Bronchial epithelial cell (primary cell): ENCODE measurements at regions not wholly inside any gene's neighbourhood (a gene's known extent, or its start where the extent isn't known, plus 50 kb on each side); places are given as distances from the start of the nearest gene placed in this dataset.

Source experiments
- DNase-seq: peaks from one replicate; pipeline ENCODE4 v3.0.0-alpha.2; 2010; ENCODE audit warnings: low read depth
- FAIRE-seq: peaks from 2 replicates; lab custom pipeline; 2011; peaks lifted over from hg19 to GRCh38; lab: Jason Lieb, UNC
- H3K27me3 ChIP-seq: 2 replicates; pipeline ENCODE4 v1.5.1; 2011; ENCODE audit warnings: low read length; ENCODE audit not compliant: control insufficient read depth, insufficient read depth
- H3K36me3 ChIP-seq: 2 replicates; pipeline ENCODE4 v1.5.1; 2011; ENCODE audit warnings: low read length; ENCODE audit not compliant: control insufficient read depth, insufficient read depth
- H3K4me3 ChIP-seq: 2 replicates; pipeline ENCODE4 v1.5.1; 2011; ENCODE audit warnings: mild to moderate bottlenecking, low read depth, low read length, control low read depth
- TF ChIP-seq, protein P1 (sequence below): IDR thresholded peaks from 2 replicates; pipeline ENCODE4 v1.5.1; 2011; ENCODE audit warnings: mild to moderate bottlenecking, moderate library complexity, low read length, control low read depth, inconsistent platforms; ENCODE audit not compliant: insufficient read depth, severe bottlenecking

DNA sequence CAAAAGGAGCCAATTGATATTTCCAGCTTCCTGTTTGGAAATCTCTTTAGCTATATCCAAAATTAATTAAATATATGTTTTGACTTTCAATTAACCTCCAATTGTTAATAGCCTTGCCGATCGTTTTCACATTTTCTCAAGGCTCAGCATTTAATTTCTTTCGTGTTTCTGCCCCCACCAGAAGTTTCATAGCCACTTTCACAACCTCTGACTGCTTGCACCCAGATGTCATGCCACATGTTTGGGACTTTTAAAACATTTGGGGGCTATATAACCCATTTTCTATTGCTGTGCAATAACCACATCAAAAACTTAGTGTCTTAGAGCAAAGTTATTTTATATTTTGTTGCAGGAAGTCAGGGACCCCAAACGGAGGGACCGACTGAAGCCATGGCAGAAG is 510.6 kb upstream of the CNTNAP2 start:
- TF ChIP-seq, protein P1, sequence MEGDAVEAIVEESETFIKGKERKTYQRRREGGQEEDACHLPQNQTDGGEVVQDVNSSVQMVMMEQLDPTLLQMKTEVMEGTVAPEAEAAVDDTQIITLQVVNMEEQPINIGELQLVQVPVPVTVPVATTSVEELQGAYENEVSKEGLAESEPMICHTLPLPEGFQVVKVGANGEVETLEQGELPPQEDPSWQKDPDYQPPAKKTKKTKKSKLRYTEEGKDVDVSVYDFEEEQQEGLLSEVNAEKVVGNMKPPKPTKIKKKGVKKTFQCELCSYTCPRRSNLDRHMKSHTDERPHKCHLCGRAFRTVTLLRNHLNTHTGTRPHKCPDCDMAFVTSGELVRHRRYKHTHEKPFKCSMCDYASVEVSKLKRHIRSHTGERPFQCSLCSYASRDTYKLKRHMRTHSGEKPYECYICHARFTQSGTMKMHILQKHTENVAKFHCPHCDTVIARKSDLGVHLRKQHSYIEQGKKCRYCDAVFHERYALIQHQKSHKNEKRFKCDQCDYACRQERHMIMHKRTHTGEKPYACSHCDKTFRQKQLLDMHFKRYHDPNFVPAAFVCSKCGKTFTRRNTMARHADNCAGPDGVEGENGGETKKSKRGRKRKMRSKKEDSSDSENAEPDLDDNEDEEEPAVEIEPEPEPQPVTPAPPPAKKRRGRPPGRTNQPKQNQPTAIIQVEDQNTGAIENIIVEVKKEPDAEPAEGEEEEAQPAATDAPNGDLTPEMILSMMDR, result no peak
- FAIRE-seq, result no peak
- no peak for DNase-seq
- Histone ChIP-seq H3K36me3 (no peaks in the 10 kb centered on the region), H3K27me3 (no peaks in the 10 kb centered on the region), H3K4me3 (no peak overlapping the region)

DNA sequence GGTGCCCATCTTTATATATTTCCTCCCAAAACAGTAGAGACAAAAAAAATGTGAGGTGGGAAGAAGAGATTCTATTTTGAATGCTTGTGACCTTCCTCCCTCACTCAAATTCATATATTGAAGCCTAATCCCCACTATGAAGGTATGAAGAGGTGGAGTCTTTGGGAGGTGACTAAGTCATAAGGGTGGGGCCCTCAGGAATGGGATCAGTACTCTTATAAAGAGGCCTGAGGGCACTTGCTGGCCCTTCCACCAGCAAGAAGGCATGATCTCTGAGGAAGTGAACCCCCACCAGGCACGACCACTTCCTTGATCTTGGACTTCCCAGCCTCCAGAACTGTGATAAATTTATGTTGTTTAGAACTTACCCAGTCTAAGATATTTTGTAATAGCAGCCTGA is 517.2 kb upstream of the CNTNAP2 start:
- Histone ChIP-seq H3K4me3 (no peak overlapping the region), H3K27me3 (no peaks in the 10 kb centered on the region), H3K36me3 (no peaks in the 10 kb centered on the region)
- DNase-seq (no peak), FAIRE-seq (no peak)
- TF ChIP-seq, protein P1, result no peak

DNA sequence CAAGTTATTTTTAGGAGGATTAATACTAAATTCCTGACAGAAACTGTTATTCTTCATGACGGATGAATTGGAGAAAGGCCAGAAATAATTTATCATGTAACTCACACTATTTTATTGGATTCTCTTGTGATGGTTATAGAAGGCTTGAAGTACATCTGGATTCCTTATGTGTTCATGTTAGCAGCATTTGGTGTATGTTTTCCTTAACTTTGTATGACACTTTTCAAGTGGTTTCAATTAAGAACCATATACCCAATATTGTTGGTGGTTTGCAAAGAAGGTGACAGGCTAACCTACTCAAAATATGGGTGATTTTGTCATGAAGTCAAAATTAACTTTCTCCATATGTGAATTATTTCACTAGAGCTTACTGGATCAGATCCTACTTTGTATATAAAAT is 532.2 kb upstream of the CNTNAP2 start:
- DNase-seq, result no peak
- FAIRE-seq, result no peak
- Histone ChIP-seq H3K27me3 (no peaks in the 10 kb centered on the region), H3K4me3 (no peak overlapping the region), H3K36me3 (no peaks in the 10 kb centered on the region)
- TF ChIP-seq, protein P1, result no peak

DNA sequence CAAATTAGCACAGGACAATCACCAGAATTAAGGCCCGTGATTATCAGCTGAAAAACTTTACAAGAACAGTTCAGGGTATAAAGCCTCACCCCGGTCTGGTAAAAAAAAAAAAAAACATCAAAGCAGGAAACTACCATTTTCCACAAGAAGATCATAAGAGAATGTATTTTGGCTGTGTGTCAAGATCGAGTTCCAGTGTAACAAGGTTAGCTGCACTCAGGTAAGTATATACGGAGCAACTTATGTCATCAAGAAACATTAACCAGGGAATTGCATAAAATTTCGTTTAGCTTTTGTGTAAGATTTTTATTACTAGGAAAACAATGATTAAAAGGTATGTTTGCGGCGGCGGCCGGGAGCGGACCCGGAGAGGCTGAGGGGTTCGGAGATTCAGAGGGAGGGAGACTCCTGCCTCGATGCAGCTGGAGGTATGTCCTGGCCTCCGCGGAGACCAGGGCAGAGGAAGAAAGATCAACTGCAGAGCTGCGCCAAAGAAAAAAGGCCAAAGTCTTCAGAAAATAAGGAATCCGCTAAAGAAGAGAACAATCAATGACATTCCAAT is 533.8 kb upstream of the CNTNAP2 start:
- no peaks in the 10 kb centered on the region for H3K27me3 ChIP-seq
- DNase-seq (no peak), FAIRE-seq (no peak)
- no peaks in the 10 kb centered on the region for H3K36me3 ChIP-seq
- no peak overlapping the region for H3K4me3 ChIP-seq
- TF ChIP-seq, protein P1, result no peak

DNA sequence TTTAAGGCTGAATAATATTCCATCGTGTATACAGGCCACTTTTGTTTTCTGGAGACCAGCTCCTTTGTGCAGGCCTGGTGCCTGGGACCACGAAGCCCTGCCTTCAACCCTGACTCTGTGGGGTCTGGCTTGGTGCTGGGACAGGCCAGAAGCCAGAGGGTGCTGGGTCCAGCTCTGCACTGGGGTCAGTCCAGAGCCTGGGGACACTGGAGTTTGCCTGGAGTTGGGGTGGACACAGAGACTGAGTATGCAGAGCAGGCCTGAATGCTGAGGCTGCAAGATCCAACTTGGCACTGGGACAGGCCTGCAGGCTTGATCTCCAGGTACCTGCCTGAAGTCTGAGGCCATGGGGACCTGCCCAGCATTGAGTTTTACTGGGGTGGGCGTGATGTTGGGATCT is 558.8 kb upstream of the CNTNAP2 start:
- no peak for DNase-seq

More for the DNA sequence above, 558.8 kb upstream of the CNTNAP2 start:
- FAIRE-seq, result no peak
- H3K27me3 ChIP-seq, result no peaks in the 10 kb centered on the region
- no peaks in the 10 kb centered on the region for H3K36me3 ChIP-seq
- no peak overlapping the region for H3K4me3 ChIP-seq
- TF ChIP-seq, protein P1, result no peak
